Heart right ventricle (tissue), 16 donors: ENCODE measurements at regions not wholly inside any gene's neighbourhood (a gene's known extent, or its start where the extent isn't known, plus 50 kb on each side); places are given as distances from the start of the nearest gene placed in this dataset.

Experiments used
- ATAC-seq, 8 donors: fragments of 200-7000 bp; cut with Tn5 transposase; one replicate each; pipeline ENCODE4 v1.9.1; 2020; ENCODE audit warnings: mild to moderate bottlenecking in 8 of 8, moderate library complexity in 8 of 8, moderate number of reproducible peaks in 1 of 8
- DNase-seq, 2 donors: peaks; one replicate each; pipeline ENCODE4 v3.0.0-alpha.2; 2020
- H3K27ac ChIP-seq, 10 donors: fragments of 200-600 bp; sonication (generic) in 2 of 10; one replicate each; pipeline versions ENCODE4 v1.5.0 to v1.8.0; 2020 to 2022; ENCODE audit warnings: mild to moderate bottlenecking in 3 of 10
- H3K27me3 ChIP-seq, 7 donors: fragments of 200-600 bp; one replicate each; pipeline ENCODE4 v1.8.0; 2021 to 2022; ENCODE audit warnings: mild to moderate bottlenecking in 2 of 7
- H3K36me3 ChIP-seq, 9 donors: fragments of 200-600 bp; sonication (generic) in 1 of 9; one replicate each; pipeline versions ENCODE4 v1.5.0 to v1.8.0; 2020 to 2022; ENCODE audit warnings: mild to moderate bottlenecking in 2 of 9
- H3K4me1 ChIP-seq, 9 donors: fragments of 200-600 bp; sonication (generic) in 1 of 9; one replicate each; pipeline versions ENCODE4 v1.5.0 to v1.8.0; 2020 to 2022; ENCODE audit warnings: mild to moderate bottlenecking in 4 of 9
- H3K4me3 ChIP-seq, 10 donors: fragments of 200-600 bp; sonication (generic) in 2 of 10; one replicate each; pipeline versions ENCODE4 v1.5.0 to v1.8.0; 2020 to 2022; ENCODE audit warnings: mild to moderate bottlenecking in 7 of 10, moderate library complexity in 2 of 10
- H3K9me3 ChIP-seq, 11 donors: fragments of 200-600 bp in 10 of 11; sonication (generic) in 2 of 11; one replicate each; pipeline versions ENCODE4 v1.5.0 to v1.8.0; 2013 to 2022; ENCODE audit warnings: mild to moderate bottlenecking in 2 of 11, control low read depth in 1 of 11, moderate library complexity in 1 of 11
- WGBS, 2 donors: extraction: QIAGEN DNeasy Blood & Tissue Kit; methylation state at CpG; one replicate each; pipeline ENCODE4 v1.1.7; 2013; ENCODE audit warnings: inconsistent platforms in 1 of 2; 5-methylcytosine and 5-hydroxymethylcytosine counted together
- intact Hi-C, 10 donors: fragments of 100-400 bp; cut with DNase I; formaldehyde crosslinking; loops; one replicate each; pipeline versions ENCODE4 v1.11.1 to v1.14.2; 2022
- TF ChIP-seq, protein P1 (sequence below), 9 donors: fragments of 200-600 bp; sonication (generic) in 2 of 9; IDR thresholded peaks; one replicate each; pipeline versions ENCODE4 v1.5.0 to v1.8.0; 2021 to 2022; ENCODE audit warnings: antibody characterized with exemption in 9 of 9, mild to moderate bottlenecking in 5 of 9, moderate library complexity in 1 of 9
- donor health status: Arrhythmogenic right ventricular cardiomyopathy.
- donor health status: ischemic (EF 13 %, LVEDD 7.1; RV severe dilation, severe dysfunction).
- donor health status: healthy with polysubstance abuse.
- donor health status: DM: no; HTN: yes; CAD: no.
- donor health status: DM: no; HTN: no; CAD: no.
- donor health status: ischemic (EF 25% LVEDD 6.9; RV normal size, moderate dysfunction).
- donor health status: ischemic (EF 25% LVEDD 5.7; RV mildly dilated, moderate dysfunction).
- donor health status: healthy.
- donor health status: DM: yes; HTN: yes; CAD: no.
- donor health status: Ischemic cardiomyopathy.
- donor health status: ischemic (EF 35%, LVEDD 5.7; RV mildly dilated, moderate dysfunction).
- donor health status: nonischemic (EF 11% LVEDD 7.7; RV severe dilation, severe dysfunction).
- donor health status: DM: yes; HTN: yes; CAD: no.
- donor health status: PGD.
- donor health status: ischemic (EF 29% LVEDD 5.4; RV normal size, mild dysfunction).
- donor health status: nonischemic (EF 23%, LVEDD 6.1; RV moderate dilation, normal function).

DNA sequence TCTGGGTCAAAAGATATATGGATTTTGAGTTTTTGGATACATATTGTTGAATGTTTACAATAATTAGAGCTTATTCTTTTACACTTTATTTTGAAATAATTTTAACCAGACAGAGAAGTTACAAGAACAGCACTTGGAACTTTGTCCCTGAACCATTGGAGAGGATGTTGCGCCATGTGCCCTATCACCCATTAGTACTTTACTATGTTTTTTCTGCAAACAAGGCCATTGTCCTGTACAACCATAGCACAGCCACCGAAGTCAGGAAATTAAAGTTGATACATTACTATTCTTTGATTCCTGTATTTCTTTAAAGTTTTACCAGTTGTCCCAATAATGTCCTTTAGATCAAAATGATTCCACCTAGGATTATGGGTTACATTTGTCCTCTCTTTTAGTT is 188.8 kb downstream of the ACKR3 start:
- intact Hi-C loops: no loop called here
- Histone ChIP-seq H3K27me3 (no peaks in the 10 kb centered on the region), H3K36me3 (no peaks in the 10 kb centered on the region), H3K9me3 (no peaks in the 10 kb centered on the region), H3K4me1 (peaks cover 3 to 12% (median 7%) of the 10 kb centered on the region in 9 donors), H3K4me3 (no peak overlapping the region), H3K27ac (no peak overlapping the region)
- no peak for DNase-seq
- no peak for ATAC-seq
- WGBS, 2 donors: 89 to 93% methylated on average over 2 of the region's 2 CpGs
- TF ChIP-seq, protein P1, sequence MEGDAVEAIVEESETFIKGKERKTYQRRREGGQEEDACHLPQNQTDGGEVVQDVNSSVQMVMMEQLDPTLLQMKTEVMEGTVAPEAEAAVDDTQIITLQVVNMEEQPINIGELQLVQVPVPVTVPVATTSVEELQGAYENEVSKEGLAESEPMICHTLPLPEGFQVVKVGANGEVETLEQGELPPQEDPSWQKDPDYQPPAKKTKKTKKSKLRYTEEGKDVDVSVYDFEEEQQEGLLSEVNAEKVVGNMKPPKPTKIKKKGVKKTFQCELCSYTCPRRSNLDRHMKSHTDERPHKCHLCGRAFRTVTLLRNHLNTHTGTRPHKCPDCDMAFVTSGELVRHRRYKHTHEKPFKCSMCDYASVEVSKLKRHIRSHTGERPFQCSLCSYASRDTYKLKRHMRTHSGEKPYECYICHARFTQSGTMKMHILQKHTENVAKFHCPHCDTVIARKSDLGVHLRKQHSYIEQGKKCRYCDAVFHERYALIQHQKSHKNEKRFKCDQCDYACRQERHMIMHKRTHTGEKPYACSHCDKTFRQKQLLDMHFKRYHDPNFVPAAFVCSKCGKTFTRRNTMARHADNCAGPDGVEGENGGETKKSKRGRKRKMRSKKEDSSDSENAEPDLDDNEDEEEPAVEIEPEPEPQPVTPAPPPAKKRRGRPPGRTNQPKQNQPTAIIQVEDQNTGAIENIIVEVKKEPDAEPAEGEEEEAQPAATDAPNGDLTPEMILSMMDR (IDR thresholded peaks at IDR 0.05): no peak

DNA sequence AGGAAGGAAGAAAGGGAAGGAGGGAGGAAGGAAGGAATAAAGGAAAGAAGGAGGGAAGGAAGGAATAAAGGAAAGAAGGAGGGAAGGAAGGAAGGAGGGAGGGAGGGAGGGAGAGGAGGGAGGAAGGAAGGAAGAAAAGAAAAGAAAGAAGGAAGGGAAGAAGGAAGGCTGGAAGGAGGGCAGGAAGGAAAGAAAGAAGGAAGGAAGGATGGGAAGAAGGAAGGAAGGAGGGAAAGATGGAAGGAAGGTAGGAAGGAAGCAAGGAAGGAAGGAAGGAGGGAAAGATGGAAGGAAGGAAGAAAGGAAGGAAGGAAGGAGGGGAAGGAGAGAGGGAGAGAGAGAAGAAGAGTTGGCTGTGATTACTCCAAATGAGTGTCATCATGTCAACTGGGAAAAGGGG is 190.6 kb downstream of the ACKR3 start:
- Histone ChIP-seq H3K9me3 (no peaks in the 10 kb centered on the region), H3K4me1 (no peaks in the 10 kb centered on the region), H3K4me3 (no peak overlapping the region), H3K36me3 (no peaks in the 10 kb centered on the region), H3K27me3 (no peaks in the 10 kb centered on the region), H3K27ac (no peak overlapping the region)
- no peak for ATAC-seq
- intact Hi-C loops: no loop called here
- no peak for DNase-seq
- TF ChIP-seq, protein P1 (IDR thresholded peaks at IDR 0.05): no peak

DNA sequence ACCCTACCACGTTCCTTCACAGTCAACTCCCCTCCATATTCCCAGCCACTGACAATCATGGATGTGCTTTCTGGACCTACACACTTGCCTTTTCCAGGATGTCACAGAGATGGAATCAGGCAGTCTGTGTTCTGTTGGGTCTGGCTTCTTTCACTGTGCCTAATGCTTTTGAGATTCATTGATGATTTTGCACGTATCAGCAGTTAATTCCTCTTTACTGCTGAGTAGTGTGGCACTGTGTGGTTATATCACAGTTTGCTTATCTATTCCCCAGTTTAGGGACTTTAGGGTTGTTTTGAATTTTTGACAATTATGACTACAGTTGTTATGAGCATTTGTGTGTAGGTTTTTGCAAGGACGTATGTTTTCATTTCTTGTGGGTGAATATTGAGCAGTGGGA is 191.7 kb downstream of the ACKR3 start:
- DNase-seq: no peak
- intact Hi-C loops: no loop called here
- no peaks in the 10 kb centered on the region for H3K36me3 ChIP-seq
- H3K9me3 ChIP-seq: no peaks in the 10 kb centered on the region
- H3K4me1 ChIP-seq: no peaks in the 10 kb centered on the region
- no peak for ATAC-seq
- TF ChIP-seq, protein P1 (IDR thresholded peaks at IDR 0.05): no peak
- H3K4me3 ChIP-seq: no peak overlapping the region
- 94 to 95% methylated on average over 3 of the region's 3 CpGs for WGBS, 2 donors
- H3K27ac ChIP-seq: no peak overlapping the region
- no peaks in the 10 kb centered on the region for H3K27me3 ChIP-seq

DNA sequence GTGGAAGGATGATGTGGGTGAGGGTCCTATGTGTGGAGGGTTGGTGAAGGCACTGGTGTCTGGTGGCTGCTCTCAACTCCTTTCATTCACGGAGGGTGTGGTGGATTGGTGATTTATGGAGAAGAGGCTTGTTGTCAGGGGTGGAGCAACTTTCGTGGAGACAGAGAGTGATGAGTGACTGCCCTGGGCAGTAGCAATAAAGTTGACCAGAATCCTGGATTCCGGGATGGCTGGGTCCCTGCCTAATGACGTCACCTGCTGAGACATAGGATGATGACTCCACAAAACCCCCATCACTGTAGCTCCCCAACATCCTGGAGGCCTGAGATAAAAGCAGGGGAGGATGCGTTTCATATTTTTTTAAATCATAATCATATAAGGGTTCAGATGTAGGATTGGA is 193.0 kb downstream of the ACKR3 start:
- 88 to 92% methylated on average over 5 of the region's 5 CpGs for WGBS, 2 donors
- peaks cover 0 to 10% (median 0%) of the 10 kb centered on the region in 11 donors for H3K9me3 ChIP-seq
- DNase-seq (no peak), ATAC-seq (no peak)
- intact Hi-C loops: no loop called here
- H3K27ac ChIP-seq: no peak overlapping the region
- TF ChIP-seq, protein P1 (IDR thresholded peaks at IDR 0.05): no peak
- H3K27me3 ChIP-seq: no peaks in the 10 kb centered on the region
- H3K4me3 ChIP-seq: no peak overlapping the region
- H3K36me3 ChIP-seq: no peaks in the 10 kb centered on the region
- H3K4me1 ChIP-seq: no peaks in the 10 kb centered on the region

DNA sequence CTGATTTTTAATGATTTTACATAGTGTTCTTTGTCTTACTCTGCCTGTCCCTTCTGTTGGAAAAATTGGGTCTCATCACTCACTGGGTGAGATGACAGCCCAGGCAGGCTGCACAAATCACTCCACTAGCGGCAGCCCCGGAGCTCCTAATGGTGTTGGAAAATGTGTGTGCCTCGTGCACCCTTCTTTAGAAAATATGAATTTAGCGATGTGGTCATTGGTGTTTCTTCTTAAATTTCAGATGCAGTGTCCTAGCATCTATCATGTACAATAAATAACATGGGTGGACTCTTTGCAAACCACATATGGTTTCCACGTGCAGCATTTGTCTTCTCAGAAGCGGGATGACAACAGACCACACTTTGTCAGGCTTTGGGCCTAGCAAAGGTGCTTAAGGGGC is 194.2 kb downstream of the ACKR3 start:
- intact Hi-C loops: no loop called here
- DNase-seq (no peak), ATAC-seq (no peak)
- Histone ChIP-seq H3K4me1 (no peaks in the 10 kb centered on the region), H3K27me3 (no peaks in the 10 kb centered on the region), H3K4me3 (no peak overlapping the region), H3K27ac (no peak overlapping the region), H3K9me3 (peaks cover 0 to 10% (median 0%) of the 10 kb centered on the region in 11 donors), H3K36me3 (no peaks in the 10 kb centered on the region)
- WGBS, 2 donors: 93 to 94% methylated on average over 6 of the region's 6 CpGs
- TF ChIP-seq, protein P1 (IDR thresholded peaks at IDR 0.05): no peak
